Effector memory CD8-positive, alpha-beta T cell (primary cell): ENCODE measurements at regions not wholly inside any gene's neighbourhood (a gene's known extent, or its start where the extent isn't known, plus 50 kb on each side); places are given as distances from the start of the nearest gene placed in this dataset.

Experiments used
- ATAC-seq: fragments of 150-1000 bp; cut with Tn5 transposase; replicated peaks from 2 replicates; pipeline ENCODE4 v1.10.0; 2021; ENCODE audit warnings: mild to moderate bottlenecking, moderate library complexity
- DNase-seq, 3 experiments: peaks; one replicate each; pipeline ENCODE4 v3.0.0; 2021
- H3K27ac Mint-ChIP-seq, 2 donors: one replicate each; pipeline ENCODE4 v1.8.0; 2022; ENCODE audit warnings: mild to moderate bottlenecking in 2 of 2, mixed read lengths in 2 of 2, moderate library complexity in 2 of 2
- H3K27me3 Mint-ChIP-seq, 2 donors: one replicate each; pipeline ENCODE4 v1.8.0; 2022; ENCODE audit warnings: mixed read lengths in 2 of 2
- H3K36me3 Mint-ChIP-seq: one replicate; pipeline ENCODE4 v1.8.0; 2022; ENCODE audit warnings: mild to moderate bottlenecking, moderate library complexity, mixed read lengths; ENCODE audit not compliant: insufficient read depth
- H3K4me1 Mint-ChIP-seq, 2 donors: one replicate each; pipeline ENCODE4 v1.8.0; 2022; ENCODE audit warnings: low read depth in 2 of 2, mixed read lengths in 2 of 2
- H3K4me3 Mint-ChIP-seq, 2 donors: one replicate each; pipeline ENCODE4 v1.8.0; 2022; ENCODE audit warnings: mild to moderate bottlenecking in 2 of 2, mixed read lengths in 2 of 2, moderate library complexity in 2 of 2
- H3K9me3 Mint-ChIP-seq, 2 donors: one replicate each; pipeline ENCODE4 v1.8.0; 2022; ENCODE audit warnings: mixed read lengths in 2 of 2

GRCh38 chr6:134866563-134866962, 83.3 kb downstream of the ALDH8A1 start:
- H3K27ac Mint-ChIP-seq = no peak overlapping the region
- no peaks in the 10 kb centered on the region for H3K9me3 Mint-ChIP-seq
- ATAC-seq = no peak
- H3K4me3 Mint-ChIP-seq = no peak overlapping the region
- no peak for DNase-seq
- no peaks in the 10 kb centered on the region for H3K36me3 Mint-ChIP-seq
- peaks cover 0 to 4% of the 10 kb centered on the region in 2 donors for H3K4me1 Mint-ChIP-seq
- peaks cover 5 to 14% of the 10 kb centered on the region in 2 donors for H3K27me3 Mint-ChIP-seq

- Mint-ChIP-seq H3K27me3 (peaks cover 5 to 14% of the 10 kb centered on the region in 2 donors), H3K36me3 (no peaks in the 10 kb centered on the region), H3K4me3 (no peak overlapping the region), H3K9me3 (no peaks in the 10 kb centered on the region), H3K4me1 (no peaks in the 10 kb centered on the region), H3K27ac (no peak overlapping the region)
- no peak for DNase-seq
- no peak for ATAC-seq
Measured at GRCh38 chr6:134864558-134864957, 85.3 kb downstream of the ALDH8A1 start.

- no peak overlapping the region for H3K27ac Mint-ChIP-seq
- ATAC-seq (no peak), DNase-seq (no peak)
- H3K4me3 Mint-ChIP-seq = no peak overlapping the region
- no peaks in the 10 kb centered on the region for H3K4me1 Mint-ChIP-seq
- H3K27me3 Mint-ChIP-seq = peaks cover 5 to 14% of the 10 kb centered on the region in 2 donors
- no peaks in the 10 kb centered on the region for H3K36me3 Mint-ChIP-seq
- no peaks in the 10 kb centered on the region for H3K9me3 Mint-ChIP-seq
Measured at GRCh38 chr6:134863763-134864510, 86.0 kb downstream of the ALDH8A1 start.

GRCh38 chr6:134854366-134854765, 95.5 kb downstream of the ALDH8A1 start:
- H3K36me3 Mint-ChIP-seq = no peaks in the 10 kb centered on the region
- H3K9me3 Mint-ChIP-seq = no peaks in the 10 kb centered on the region
- H3K27ac Mint-ChIP-seq = no peak overlapping the region
- peaks cover 34 to 53% of the 10 kb centered on the region in 2 donors for H3K27me3 Mint-ChIP-seq
- no peak for ATAC-seq
- H3K4me3 Mint-ChIP-seq = no peak overlapping the region
- no peak for DNase-seq
- H3K4me1 Mint-ChIP-seq = no peaks in the 10 kb centered on the region

GRCh38 chr6:134853111-134854055, 96.5 kb downstream of the ALDH8A1 start:
- Mint-ChIP-seq H3K27ac (no peak overlapping the region), H3K4me3 (no peak overlapping the region), H3K9me3 (no peaks in the 10 kb centered on the region), H3K36me3 (no peaks in the 10 kb centered on the region), H3K27me3 (peaks cover 32 to 51% of the 10 kb centered on the region in 2 donors), H3K4me1 (no peaks in the 10 kb centered on the region)
- ATAC-seq = no peak
- no peak for DNase-seq

- no peak for DNase-seq
- H3K27me3 Mint-ChIP-seq = peaks cover 30 to 43% of the 10 kb centered on the region in 2 donors
- no peaks in the 10 kb centered on the region for H3K4me1 Mint-ChIP-seq
- H3K36me3 Mint-ChIP-seq = no peaks in the 10 kb centered on the region
- no peak for ATAC-seq
- H3K27ac Mint-ChIP-seq = no peak overlapping the region
- no peak overlapping the region for H3K4me3 Mint-ChIP-seq
- H3K9me3 Mint-ChIP-seq = no peaks in the 10 kb centered on the region
Measured at GRCh38 chr6:134851548-134851947, 98.4 kb downstream of the ALDH8A1 start.

- Mint-ChIP-seq H3K4me1 (no peaks in the 10 kb centered on the region), H3K36me3 (no peaks in the 10 kb centered on the region), H3K9me3 (no peaks in the 10 kb centered on the region), H3K27me3 (peaks cover 30 to 45% of the 10 kb centered on the region in 2 donors), H3K27ac (no peak overlapping the region), H3K4me3 (no peak overlapping the region)
- ATAC-seq = no peak
- no peak for DNase-seq
Measured at GRCh38 chr6:134850721-134851305, 99.1 kb downstream of the ALDH8A1 start.

- no peak overlapping the region for H3K27ac Mint-ChIP-seq
- H3K27me3 Mint-ChIP-seq = peaks cover 30 to 43% of the 10 kb centered on the region in 2 donors
- no peak overlapping the region for H3K4me3 Mint-ChIP-seq
- H3K36me3 Mint-ChIP-seq = no peaks in the 10 kb centered on the region
- DNase-seq (no peak), ATAC-seq (no peak)
- no peaks in the 10 kb centered on the region for H3K4me1 Mint-ChIP-seq
- H3K9me3 Mint-ChIP-seq = no peaks in the 10 kb centered on the region
Measured at GRCh38 chr6:134849920-134850447, 99.9 kb downstream of the ALDH8A1 start.

GRCh38 chr6:134848076-134848475, 101.8 kb downstream of the ALDH8A1 start:
- Mint-ChIP-seq H3K9me3 (no peaks in the 10 kb centered on the region), H3K4me3 (no peak overlapping the region), H3K4me1 (no peaks in the 10 kb centered on the region), H3K27me3 (peaks cover 19 to 33% of the 10 kb centered on the region in 2 donors), H3K36me3 (no peaks in the 10 kb centered on the region), H3K27ac (no peak overlapping the region)
- ATAC-seq (no peak), DNase-seq (no peak)

- no peak for DNase-seq
- Mint-ChIP-seq H3K4me1 (no peaks in the 10 kb centered on the region), H3K4me3 (no peak overlapping the region), H3K36me3 (no peaks in the 10 kb centered on the region), H3K27ac (no peak overlapping the region), H3K27me3 (peaks cover 15 to 32% of the 10 kb centered on the region in 2 donors), H3K9me3 (no peaks in the 10 kb centered on the region)
- ATAC-seq = no peak
Measured at GRCh38 chr6:134846865-134847264, 103.0 kb downstream of the ALDH8A1 start.

- ATAC-seq = no peak
- Mint-ChIP-seq H3K36me3 (no peaks in the 10 kb centered on the region), H3K27me3 (peaks cover 11 to 29% of the 10 kb centered on the region in 2 donors), H3K4me1 (no peaks in the 10 kb centered on the region), H3K4me3 (no peak overlapping the region), H3K27ac (no peak overlapping the region), H3K9me3 (no peaks in the 10 kb centered on the region)
- DNase-seq = no peak
Measured at GRCh38 chr6:134846031-134846430, 103.9 kb downstream of the ALDH8A1 start.

GRCh38 chr6:134844120-134844519, 105.8 kb downstream of the ALDH8A1 start:
- Mint-ChIP-seq H3K36me3 (no peaks in the 10 kb centered on the region), H3K27ac (no peak overlapping the region), H3K4me1 (no peaks in the 10 kb centered on the region), H3K27me3 (peaks cover 11 to 34% of the 10 kb centered on the region in 2 donors), H3K4me3 (no peak overlapping the region), H3K9me3 (no peaks in the 10 kb centered on the region)
- no peak for ATAC-seq
- DNase-seq = no peak

- H3K27me3 Mint-ChIP-seq = peaks cover 16 to 32% of the 10 kb centered on the region in 2 donors
- ATAC-seq (no peak), DNase-seq (no peak)
- H3K36me3 Mint-ChIP-seq = no peaks in the 10 kb centered on the region
- no peaks in the 10 kb centered on the region for H3K9me3 Mint-ChIP-seq
- H3K4me3 Mint-ChIP-seq = no peak overlapping the region
- no peaks in the 10 kb centered on the region for H3K4me1 Mint-ChIP-seq
- no peak overlapping the region for H3K27ac Mint-ChIP-seq
Measured at GRCh38 chr6:134840086-134840867, 109.6 kb downstream of the ALDH8A1 start.
